ENCODE measurements at regions not wholly inside any gene's neighbourhood (a gene's known extent, or its start where the extent isn't known, plus 50 kb on each side); places are given as distances from the start of the nearest gene placed in this dataset.

DNA sequence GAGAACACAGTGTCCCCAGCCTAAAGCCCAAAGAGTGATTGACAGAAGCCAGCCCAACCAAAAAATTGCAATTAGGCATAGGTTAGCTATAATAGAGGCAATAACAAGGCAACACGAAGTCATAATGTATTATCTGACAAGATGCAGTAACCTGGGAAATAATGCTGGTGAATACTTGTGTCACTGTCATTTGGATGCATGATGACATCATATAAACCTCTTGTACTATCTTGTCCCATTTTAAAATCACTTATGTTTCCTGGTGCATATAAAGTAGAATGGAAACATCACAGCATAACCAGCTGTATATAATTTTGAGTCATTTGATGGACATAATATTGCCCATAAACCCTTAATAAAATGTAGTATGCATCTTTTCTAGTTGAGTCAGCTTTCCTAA is 1138.3 kb upstream of the LRRTM3 start:
- ChIA-PET CTCF (no interaction called here), POLR2A (no interaction called here)
- Mint-ChIP-seq H3K27me3 (ENCODE audit: insufficient read depth, unreplicated experiment) (no peaks in the 10 kb centered on the region), H3K27ac (ENCODE audit: unreplicated experiment) (no peak overlapping the region), H3K4me3 (ENCODE audit: unreplicated experiment) (no peak overlapping the region), H3K36me3 (ENCODE audit: insufficient read depth, unreplicated experiment) (no peaks in the 10 kb centered on the region), H3K4me1 (ENCODE audit: low read depth, unreplicated experiment) (no peaks in the 10 kb centered on the region), H3K9me3 (ENCODE audit: unreplicated experiment) (no peaks in the 10 kb centered on the region)
- H3K9me3 ChIP-seq = no peaks in the 10 kb centered on the region
- intact Hi-C loops (cut with micrococcal nuclease; ENCODE audit: unreplicated experiment) = no loop called here
- H3K27me3 ChIP-seq (replicated peaks; ENCODE audit: control insufficient read depth, insufficient read depth, low read length) = no peaks in the 10 kb centered on the region
- H3K4me1 ChIP-seq = no peaks in the 10 kb centered on the region
- H3K36me3 ChIP-seq (ENCODE audit: control insufficient read depth, insufficient read depth, low read length) = no peaks in the 10 kb centered on the region
- no TSS peak for BruUV-seq (replicated peaks)
- no peak for DNase-seq
- H3K4me3 ChIP-seq (ENCODE audit: low read depth, low read length) = no peak overlapping the region
- TF ChIP-seq CTCF (IDR thresholded peaks at IDR 0.05; ENCODE audit: insufficient read depth in 1 of 2, low read depth in 1 of 2, low read length in 1 of 2, severe bottlenecking in 1 of 2, unreplicated experiment in 1 of 2) = no peak

DNA sequence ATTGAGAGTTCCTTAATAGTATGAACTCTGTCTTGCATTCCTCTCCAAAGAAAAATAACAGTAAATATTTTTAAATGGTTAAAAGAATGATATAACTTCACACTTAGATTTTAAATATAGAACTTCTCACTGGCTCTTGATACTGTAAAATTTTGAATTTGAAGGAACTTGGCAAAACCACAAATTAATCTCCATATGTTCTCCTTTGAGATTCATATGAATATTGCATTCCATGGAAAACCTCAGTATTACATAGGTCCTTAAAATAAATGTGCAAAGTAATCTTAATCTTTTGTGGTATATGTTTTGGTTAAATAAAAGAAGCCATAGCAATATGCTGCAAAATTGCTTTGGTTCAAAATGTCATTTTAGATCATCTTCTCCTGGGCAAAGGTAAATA is 1137.6 kb upstream of the LRRTM3 start:
- TF ChIP-seq CTCF (IDR thresholded peaks at IDR 0.05; ENCODE audit: insufficient read depth in 1 of 2, low read depth in 1 of 2, low read length in 1 of 2, severe bottlenecking in 1 of 2, unreplicated experiment in 1 of 2) = no peak
- no peak overlapping the region for H3K4me3 Mint-ChIP-seq (ENCODE audit: unreplicated experiment)
- H3K9me3 Mint-ChIP-seq (ENCODE audit: unreplicated experiment) = no peaks in the 10 kb centered on the region
- no peak overlapping the region for H3K27ac Mint-ChIP-seq (ENCODE audit: unreplicated experiment)
- no TSS peak for BruUV-seq (replicated peaks)
- H3K9me3 ChIP-seq = no peaks in the 10 kb centered on the region
- no peak for DNase-seq
- H3K4me1 ChIP-seq = no peaks in the 10 kb centered on the region
- H3K27me3 ChIP-seq (replicated peaks; ENCODE audit: control insufficient read depth, insufficient read depth, low read length) = no peaks in the 10 kb centered on the region
- H3K27me3 Mint-ChIP-seq (ENCODE audit: insufficient read depth, unreplicated experiment) = no peaks in the 10 kb centered on the region
- intact Hi-C loops (cut with micrococcal nuclease; ENCODE audit: unreplicated experiment) = no loop called here
- no peak overlapping the region for H3K4me3 ChIP-seq (ENCODE audit: low read depth, low read length)
- no peaks in the 10 kb centered on the region for H3K36me3 ChIP-seq (ENCODE audit: control insufficient read depth, insufficient read depth, low read length)
- no peaks in the 10 kb centered on the region for H3K4me1 Mint-ChIP-seq (ENCODE audit: low read depth, unreplicated experiment)
- ChIA-PET POLR2A (no interaction called here), CTCF (no interaction called here)
- H3K36me3 Mint-ChIP-seq (ENCODE audit: insufficient read depth, unreplicated experiment) = no peaks in the 10 kb centered on the region

DNA sequence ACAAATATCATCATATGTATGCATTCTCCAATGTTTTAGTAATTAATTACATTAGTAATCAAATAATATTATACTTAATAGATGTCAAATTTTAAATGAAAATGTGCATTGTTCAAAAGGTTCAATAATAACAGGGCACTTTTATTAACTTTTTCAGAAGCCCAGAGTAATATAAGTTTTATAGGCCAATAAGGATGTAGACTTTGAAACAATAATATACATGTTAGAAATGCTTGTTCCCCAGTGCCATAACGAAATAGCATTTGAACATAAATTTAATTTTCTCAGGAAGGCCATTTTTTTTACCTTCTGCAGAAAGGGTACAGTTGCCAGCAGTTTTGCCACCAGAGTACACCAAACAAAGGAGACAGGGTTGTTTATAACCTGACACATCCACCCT is 1133.9 kb upstream of the LRRTM3 start:
- ChIA-PET CTCF (interaction anchor here (0.6 kb wide), 1 partner anchor 451 kb away, joined by 3 read pairs; no protein-coding TSS in a partner anchor), POLR2A (no interaction called here)
- Mint-ChIP-seq H3K4me1 (ENCODE audit: low read depth, unreplicated experiment) (no peaks in the 10 kb centered on the region), H3K4me3 (ENCODE audit: unreplicated experiment) (no peak overlapping the region), H3K36me3 (ENCODE audit: insufficient read depth, unreplicated experiment) (no peaks in the 10 kb centered on the region), H3K27me3 (ENCODE audit: insufficient read depth, unreplicated experiment) (no peaks in the 10 kb centered on the region), H3K9me3 (ENCODE audit: unreplicated experiment) (no peaks in the 10 kb centered on the region), H3K27ac (ENCODE audit: unreplicated experiment) (no peak overlapping the region)
- BruUV-seq (replicated peaks) = no TSS peak
- no peak for DNase-seq
- no peaks in the 10 kb centered on the region for H3K36me3 ChIP-seq (ENCODE audit: control insufficient read depth, insufficient read depth, low read length)
- no peaks in the 10 kb centered on the region for H3K4me1 ChIP-seq
- H3K27me3 ChIP-seq (replicated peaks; ENCODE audit: control insufficient read depth, insufficient read depth, low read length) = no peaks in the 10 kb centered on the region
- no peak overlapping the region for H3K4me3 ChIP-seq (ENCODE audit: low read depth, low read length)
- TF ChIP-seq CTCF (IDR thresholded peaks at IDR 0.05; ENCODE audit: insufficient read depth in 1 of 2, low read depth in 1 of 2, low read length in 1 of 2, severe bottlenecking in 1 of 2, unreplicated experiment in 1 of 2) = no peak
- intact Hi-C loops (cut with micrococcal nuclease; ENCODE audit: unreplicated experiment) = no loop called here
- no peaks in the 10 kb centered on the region for H3K9me3 ChIP-seq

Data from Caco-2 (cell line).